Fibroblast of mammary gland (primary cell): ENCODE measurements at regions not wholly inside any gene's neighbourhood (a gene's known extent, or its start where the extent isn't known, plus 50 kb on each side); places are given as distances from the start of the nearest gene placed in this dataset.

ENCODE experiments used
- DNase-seq: peaks from one replicate; pipeline ENCODE4 v3.0.0-alpha.2; 2010; ENCODE audit warnings: low read depth
- H3K4me3 ChIP-seq: 2 replicates; pipeline ENCODE4 v1.5.1; 2011; ENCODE audit warnings: low read depth, mild to moderate bottlenecking, low read length, moderate library complexity; ENCODE audit not compliant: control insufficient read depth
- TF ChIP-seq, protein P1 (sequence below): conservative IDR thresholded peaks from 2 replicates; pipeline ENCODE4 v1.5.1; 2011; ENCODE audit warnings: low read depth, low read length, inconsistent platforms; ENCODE audit not compliant: control insufficient read depth, insufficient read depth

DNA sequence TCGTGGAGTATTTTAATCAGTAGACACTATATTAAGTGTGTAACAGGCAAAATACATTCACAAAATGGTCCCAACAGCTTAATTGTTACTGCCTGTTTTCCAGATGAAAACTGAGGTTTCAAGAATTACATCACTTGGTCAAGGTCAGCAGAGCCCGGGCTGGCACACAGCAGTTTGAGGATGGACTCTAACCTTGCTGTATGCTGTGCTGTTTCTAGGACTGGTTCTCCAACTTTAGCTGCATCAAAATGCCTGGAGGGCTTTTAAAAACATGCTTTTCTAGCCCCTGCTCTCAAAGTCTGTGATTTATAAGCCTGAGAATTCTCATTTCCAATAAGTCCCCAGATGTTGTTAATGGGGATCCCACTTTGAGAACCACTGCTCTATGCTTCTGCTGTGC is 247.1 kb upstream of the FZD8 start:
- TF ChIP-seq, protein P1, sequence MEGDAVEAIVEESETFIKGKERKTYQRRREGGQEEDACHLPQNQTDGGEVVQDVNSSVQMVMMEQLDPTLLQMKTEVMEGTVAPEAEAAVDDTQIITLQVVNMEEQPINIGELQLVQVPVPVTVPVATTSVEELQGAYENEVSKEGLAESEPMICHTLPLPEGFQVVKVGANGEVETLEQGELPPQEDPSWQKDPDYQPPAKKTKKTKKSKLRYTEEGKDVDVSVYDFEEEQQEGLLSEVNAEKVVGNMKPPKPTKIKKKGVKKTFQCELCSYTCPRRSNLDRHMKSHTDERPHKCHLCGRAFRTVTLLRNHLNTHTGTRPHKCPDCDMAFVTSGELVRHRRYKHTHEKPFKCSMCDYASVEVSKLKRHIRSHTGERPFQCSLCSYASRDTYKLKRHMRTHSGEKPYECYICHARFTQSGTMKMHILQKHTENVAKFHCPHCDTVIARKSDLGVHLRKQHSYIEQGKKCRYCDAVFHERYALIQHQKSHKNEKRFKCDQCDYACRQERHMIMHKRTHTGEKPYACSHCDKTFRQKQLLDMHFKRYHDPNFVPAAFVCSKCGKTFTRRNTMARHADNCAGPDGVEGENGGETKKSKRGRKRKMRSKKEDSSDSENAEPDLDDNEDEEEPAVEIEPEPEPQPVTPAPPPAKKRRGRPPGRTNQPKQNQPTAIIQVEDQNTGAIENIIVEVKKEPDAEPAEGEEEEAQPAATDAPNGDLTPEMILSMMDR = no peak
- H3K4me3 ChIP-seq = no peak overlapping the region
- no peak for DNase-seq

DNA sequence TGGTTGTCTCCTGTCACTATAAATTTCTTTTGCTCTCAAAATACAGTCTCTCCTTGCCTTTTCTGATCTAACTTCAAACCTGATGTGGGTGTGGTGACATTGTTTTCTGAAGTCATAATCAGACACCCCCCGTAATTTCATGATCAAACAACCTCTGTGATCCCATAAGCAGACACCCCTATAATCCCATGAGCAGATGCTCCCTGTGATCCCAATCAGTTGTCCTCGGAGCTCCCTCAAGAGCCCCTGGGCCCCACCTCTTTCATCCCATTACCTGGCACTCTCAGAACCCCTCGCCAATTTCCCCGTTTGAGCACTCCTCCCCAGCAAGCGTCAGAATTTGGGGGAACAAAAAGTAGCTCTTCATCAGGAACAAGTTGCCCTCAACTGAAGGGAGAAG is 246.3 kb upstream of the FZD8 start:
- TF ChIP-seq, protein P1 = no peak
- no peak for DNase-seq
- H3K4me3 ChIP-seq = no peak overlapping the region

DNA sequence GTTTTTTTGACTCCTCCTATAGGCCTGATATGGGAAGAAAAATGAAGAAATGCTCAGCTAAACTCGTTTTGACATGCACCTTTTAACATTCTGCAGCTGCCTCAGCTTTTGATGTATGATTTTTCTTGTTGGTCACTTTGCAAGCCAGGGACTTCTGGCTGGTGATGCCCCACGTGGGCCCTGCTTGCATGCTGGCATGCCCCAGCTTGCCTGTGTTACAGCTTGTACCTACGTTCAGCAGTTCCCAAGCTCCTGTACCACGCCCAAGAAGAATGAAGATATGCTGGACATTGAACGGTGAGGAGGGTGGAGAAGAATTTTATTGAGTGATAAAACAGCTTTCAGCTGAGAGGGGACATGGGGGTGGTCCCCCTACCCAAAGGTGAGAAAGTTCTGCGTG is 245.6 kb upstream of the FZD8 start:
- no peak overlapping the region for H3K4me3 ChIP-seq
- TF ChIP-seq, protein P1 = no peak

DNA sequence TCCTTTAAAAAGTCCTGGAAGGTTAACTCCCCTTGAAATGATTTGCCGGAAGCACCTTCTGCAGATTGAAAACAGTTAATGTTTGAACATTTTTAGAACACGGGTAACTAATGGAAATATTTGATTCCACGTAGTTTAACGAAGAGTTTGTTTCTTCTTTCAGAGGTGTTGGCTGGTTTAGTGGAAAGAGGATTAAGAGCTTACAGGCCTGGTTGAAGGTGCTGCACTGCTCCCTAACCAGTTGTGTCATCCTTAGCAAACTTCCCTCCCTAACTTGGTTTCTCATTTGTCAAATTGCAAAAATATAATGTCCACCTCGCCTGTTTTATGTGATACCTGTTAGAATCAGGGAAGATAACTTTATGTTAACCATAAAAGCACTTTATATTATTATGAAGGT is 243.0 kb upstream of the FZD8 start:
- no peak for DNase-seq
- TF ChIP-seq, protein P1 = no peak
- H3K4me3 ChIP-seq = no peak overlapping the region

More for the DNA sequence above, 245.6 kb upstream of the FZD8 start:
- DNase-seq = no peak

DNA sequence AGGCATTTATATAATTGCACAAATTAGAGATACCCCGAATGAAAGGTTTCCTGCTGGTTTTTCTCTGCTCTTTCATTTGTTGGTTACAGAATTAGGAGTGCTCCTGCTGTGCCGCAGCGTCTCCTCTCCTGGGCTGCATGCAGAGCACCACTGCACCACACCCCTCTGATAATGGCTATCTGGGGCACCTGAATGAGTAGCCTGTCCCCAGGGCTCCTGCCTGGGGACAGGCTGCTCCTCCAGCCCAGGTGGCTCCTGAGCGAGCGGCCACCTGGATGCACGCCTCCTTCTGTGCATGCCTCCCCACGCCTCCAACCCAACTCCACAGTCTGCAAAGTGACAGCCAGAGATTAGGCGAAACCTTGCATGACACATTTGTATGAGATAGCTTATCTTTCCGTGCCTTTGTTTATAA is 242.6 kb upstream of the FZD8 start:
- DNase-seq = no peak

DNA sequence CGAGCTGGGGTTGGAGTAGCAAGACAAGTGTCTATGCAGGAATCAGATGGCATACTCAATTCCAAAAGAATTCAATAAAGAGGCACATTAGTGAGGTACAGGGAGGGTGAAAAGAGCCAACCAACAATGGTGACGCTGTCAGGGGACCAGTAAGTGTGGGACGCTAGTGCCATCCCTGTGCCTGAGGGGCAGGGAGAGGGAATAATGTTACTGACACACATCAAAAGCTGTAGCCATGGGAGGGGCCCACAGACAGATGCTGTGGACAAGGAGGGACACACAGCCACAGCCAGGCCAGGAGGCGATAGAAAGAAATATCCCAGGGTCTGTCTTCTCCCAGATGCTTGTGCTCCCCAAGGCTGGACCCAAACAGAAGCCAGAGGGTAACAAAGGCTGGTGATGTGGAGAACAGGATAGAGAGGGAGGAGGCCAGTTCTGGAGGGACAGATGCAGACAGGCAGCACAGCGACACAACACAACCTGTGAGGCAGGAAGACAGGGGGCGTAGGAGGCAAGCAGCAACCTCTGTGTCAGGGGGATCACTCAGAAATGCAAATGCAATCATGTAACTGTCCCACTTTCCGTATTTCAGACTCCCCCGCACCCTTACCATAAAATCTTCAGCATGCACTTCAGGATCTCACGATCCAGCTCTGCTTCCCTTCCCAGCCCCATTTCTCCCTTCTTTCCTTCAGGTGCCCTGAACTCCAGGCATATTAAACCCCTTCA is 240.5 kb upstream of the FZD8 start:
- no peak overlapping the region for H3K4me3 ChIP-seq
- DNase-seq = no peak
- TF ChIP-seq, protein P1 = no peak

More for the DNA sequence above, 242.6 kb upstream of the FZD8 start:
- TF ChIP-seq, protein P1 = no peak
- H3K4me3 ChIP-seq = no peak overlapping the region
